ENCODE measurements at regions not wholly inside any gene's neighbourhood (a gene's known extent, or its start where the extent isn't known, plus 50 kb on each side); places are given as distances from the start of the nearest gene placed in this dataset.

DNA sequence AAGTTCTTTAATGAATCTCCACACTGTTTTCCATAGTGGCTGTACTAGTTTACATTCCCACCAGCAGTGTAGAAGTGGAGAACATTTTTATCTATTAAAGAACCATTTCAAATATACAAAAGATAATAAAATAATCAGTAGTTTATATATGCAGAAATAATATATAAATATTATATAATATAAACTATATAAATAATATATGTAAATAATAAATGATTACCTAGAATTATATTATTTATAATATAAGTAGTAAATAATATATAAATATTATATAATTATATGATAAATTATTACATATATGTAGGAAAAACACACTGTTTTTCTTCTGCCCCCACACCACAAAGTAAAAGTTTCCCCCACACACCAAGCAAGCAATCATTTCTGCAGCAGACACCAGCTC is 83.5 kb upstream of the NEUROD6 start:
- TF ChIP-seq TCF12 (IDR thresholded peaks at IDR 0.05; ENCODE audit: low read depth) = no peak
- no peak for TF ChIP-seq TAF1 (IDR thresholded peaks at IDR 0.05; ENCODE audit: low read depth)
- no peak for TF ChIP-seq CREB1 (IDR thresholded peaks at IDR 0.05; ENCODE audit: low read depth)
